ENCODE measurements at regions not wholly inside any gene's neighbourhood (a gene's known extent, or its start where the extent isn't known, plus 50 kb on each side); places are given as distances from the start of the nearest gene placed in this dataset.

DNA sequence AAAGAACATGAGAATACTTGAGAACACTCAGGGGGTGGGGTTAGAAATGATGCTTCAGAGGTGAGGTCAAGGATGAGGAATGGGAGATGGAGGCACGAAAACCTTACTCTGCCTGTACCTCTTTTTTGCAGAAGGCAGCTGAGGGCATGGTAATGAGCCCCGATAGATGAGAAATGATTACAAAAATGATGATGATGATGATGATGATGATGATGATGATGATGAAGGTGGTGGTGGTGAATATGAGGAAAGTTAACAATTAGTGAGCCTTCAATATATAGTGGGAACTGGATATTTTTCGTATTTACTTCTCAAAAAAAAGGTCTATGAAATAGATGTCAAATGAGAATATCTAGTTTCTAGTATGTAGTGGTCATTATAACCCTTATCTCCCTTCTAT, 584.3 kb downstream of the EPHA4 start:
- Histone ChIP-seq H3K27ac (ENCODE audit: extremely low read depth, low read depth, low read length) (no peak overlapping the region), H3K9me3 (ENCODE audit: control insufficient read depth, insufficient read depth, low read depth, low read length) (no peaks in the 10 kb centered on the region), H3K4me3 (ENCODE audit: low read depth, low read length) (no peak overlapping the region), H3K36me3 (ENCODE audit: control insufficient read depth in 2 of 2, insufficient read depth in 1 of 2, low read length in 2 of 2) (no peaks in the 10 kb centered on the region), H3K4me1 (ENCODE audit: control insufficient read depth, insufficient read depth, low read length) (no peaks in the 10 kb centered on the region)
- TF ChIP-seq ZNF239 (tag by site-specific recombination; IDR thresholded peaks at IDR 0.05), result no peak
- TF ChIP-seq, protein P1, sequence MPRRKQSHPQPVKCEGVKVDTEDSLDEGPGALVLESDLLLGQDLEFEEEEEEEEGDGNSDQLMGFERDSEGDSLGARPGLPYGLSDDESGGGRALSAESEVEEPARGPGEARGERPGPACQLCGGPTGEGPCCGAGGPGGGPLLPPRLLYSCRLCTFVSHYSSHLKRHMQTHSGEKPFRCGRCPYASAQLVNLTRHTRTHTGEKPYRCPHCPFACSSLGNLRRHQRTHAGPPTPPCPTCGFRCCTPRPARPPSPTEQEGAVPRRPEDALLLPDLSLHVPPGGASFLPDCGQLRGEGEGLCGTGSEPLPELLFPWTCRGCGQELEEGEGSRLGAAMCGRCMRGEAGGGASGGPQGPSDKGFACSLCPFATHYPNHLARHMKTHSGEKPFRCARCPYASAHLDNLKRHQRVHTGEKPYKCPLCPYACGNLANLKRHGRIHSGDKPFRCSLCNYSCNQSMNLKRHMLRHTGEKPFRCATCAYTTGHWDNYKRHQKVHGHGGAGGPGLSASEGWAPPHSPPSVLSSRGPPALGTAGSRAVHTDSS (tag by site-specific recombination; IDR thresholded peaks at IDR 0.05), result peak; percentile 86
- ChIA-PET CTCF (interaction anchor here (0.6 kb wide), 2 partner anchors 29 to 944 kb away, joined by 3 read pairs; no protein-coding TSS in a partner anchor), POLR2A (no interaction called here)

DNA sequence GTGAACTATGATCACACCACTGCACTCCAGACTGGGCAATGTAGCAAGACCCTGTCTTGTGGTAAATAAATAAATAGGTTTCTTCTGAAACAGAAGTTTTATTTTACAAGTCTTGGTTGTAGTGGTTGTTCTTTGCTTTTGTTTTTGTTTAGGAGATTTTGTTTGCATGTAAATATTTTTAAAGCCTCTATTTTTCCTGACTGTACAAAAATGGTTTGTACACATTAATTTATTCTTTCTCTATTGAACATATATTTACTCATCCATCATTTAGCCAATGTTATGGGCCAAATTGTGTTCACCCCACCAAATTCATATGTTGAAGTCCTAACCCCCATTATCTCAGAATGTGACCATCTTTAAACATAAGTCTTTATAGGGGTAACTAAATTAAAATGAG, 580.1 kb downstream of the EPHA4 start:
- Histone ChIP-seq H3K36me3 (ENCODE audit: control insufficient read depth in 2 of 2, insufficient read depth in 1 of 2, low read length in 2 of 2) (no peaks in the 10 kb centered on the region), H3K4me3 (ENCODE audit: low read depth, low read length) (no peak overlapping the region), H3K4me1 (ENCODE audit: control insufficient read depth, insufficient read depth, low read length) (no peaks in the 10 kb centered on the region), H3K27ac (ENCODE audit: extremely low read depth, low read depth, low read length) (no peak overlapping the region), H3K9me3 (ENCODE audit: control insufficient read depth, insufficient read depth, low read depth, low read length) (no peaks in the 10 kb centered on the region)
- no peak for TF ChIP-seq SETDB1 (IDR thresholded peaks at IDR 0.05; ENCODE audit: insufficient read length, low read length)
- TF ChIP-seq ZNF777 (tag by site-specific recombination; IDR thresholded peaks at IDR 0.05; ENCODE audit: borderline replicate concordance), result no peak
- TF ChIP-seq ZNF514 (tag by site-specific recombination; IDR thresholded peaks at IDR 0.05), result no peak
- no peak for TF ChIP-seq ZNF558 (tag by site-specific recombination; IDR thresholded peaks at IDR 0.05)
- TF ChIP-seq ZNF707 (tag by site-specific recombination; IDR thresholded peaks at IDR 0.05), result no peak
- TF ChIP-seq ZNF266 (tag by site-specific recombination; IDR thresholded peaks at IDR 0.05; ENCODE audit: low read depth), result no peak
- TF ChIP-seq ZNF394 (tag by site-specific recombination; IDR thresholded peaks at IDR 0.05; ENCODE audit: borderline replicate concordance), result no peak
- no peak for TF ChIP-seq PBX3 (CRISPR knock-in tag; IDR thresholded peaks at IDR 0.05)
- TF ChIP-seq WT1 (tag by site-specific recombination; IDR thresholded peaks at IDR 0.05), result no peak
- TF ChIP-seq, protein P2, sequence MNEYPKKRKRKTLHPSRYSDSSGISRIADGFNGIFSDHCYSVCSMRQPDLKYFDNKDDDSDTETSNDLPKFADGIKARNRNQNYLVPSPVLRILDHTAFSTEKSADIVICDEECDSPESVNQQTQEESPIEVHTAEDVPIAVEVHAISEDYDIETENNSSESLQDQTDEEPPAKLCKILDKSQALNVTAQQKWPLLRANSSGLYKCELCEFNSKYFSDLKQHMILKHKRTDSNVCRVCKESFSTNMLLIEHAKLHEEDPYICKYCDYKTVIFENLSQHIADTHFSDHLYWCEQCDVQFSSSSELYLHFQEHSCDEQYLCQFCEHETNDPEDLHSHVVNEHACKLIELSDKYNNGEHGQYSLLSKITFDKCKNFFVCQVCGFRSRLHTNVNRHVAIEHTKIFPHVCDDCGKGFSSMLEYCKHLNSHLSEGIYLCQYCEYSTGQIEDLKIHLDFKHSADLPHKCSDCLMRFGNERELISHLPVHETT (tag by site-specific recombination; IDR thresholded peaks at IDR 0.05), result no peak
- no peak for TF ChIP-seq ZNF133 (tag by site-specific recombination; IDR thresholded peaks at IDR 0.05)
- TF ChIP-seq ZNF311 (tag by site-specific recombination; IDR thresholded peaks at IDR 0.05; ENCODE audit: borderline replicate concordance), result no peak
- TF ChIP-seq ZBTB17 (tag by site-specific recombination; IDR thresholded peaks at IDR 0.05), result no peak
- TF ChIP-seq AEBP2 (tag by site-specific recombination; IDR thresholded peaks at IDR 0.05; ENCODE audit: borderline replicate concordance), result no peak
- no peak for TF ChIP-seq ZNF645 (tag by site-specific recombination; IDR thresholded peaks at IDR 0.05)
- no peak for TF ChIP-seq EGR2 (tag by site-specific recombination; IDR thresholded peaks at IDR 0.05; ENCODE audit: low read depth)
- POLR2A ChIA-PET, result no interaction called here
- CTCF ChIA-PET, result interaction anchor here (0.6 kb wide), 1 partner anchor 185 kb away, joined by 4 read pairs; no protein-coding TSS in a partner anchor
